Osteoblast (primary cell): ENCODE measurements at regions not wholly inside any gene's neighbourhood (a gene's known extent, or its start where the extent isn't known, plus 50 kb on each side); places are given as distances from the start of the nearest gene placed in this dataset.
"Not testable (repeated sequence)": the region's sequence is repeated elsewhere in the genome, so short reads cannot be mapped to it uniquely, and the experiment has no call there.

ENCODE experiments used
- DNase-seq: peaks from one replicate; pipeline ENCODE4 v3.0.0; 2011; ENCODE audit warnings: low spot score, mixed read lengths; ENCODE audit not compliant: insufficient read length; ENCODE audit errors: missing footprints
- H2AFZ ChIP-seq: 2 replicates; pipeline ENCODE4 v1.6.0; 2011; ENCODE audit warnings: mild to moderate bottlenecking, low read length
- H3K27ac ChIP-seq: 2 replicates; pipeline ENCODE4 v1.5.1; 2011; ENCODE audit warnings: mild to moderate bottlenecking, low read depth, low read length, moderate library complexity
- H3K27me3 ChIP-seq: 2 replicates; pipeline ENCODE4 v1.6.0; 2012; ENCODE audit warnings: mild to moderate bottlenecking, control low read depth, inconsistent platforms, low read length, moderate library complexity; ENCODE audit not compliant: insufficient read depth
- H3K36me3 ChIP-seq: 2 replicates; pipeline ENCODE4 v1.5.1; 2011; ENCODE audit warnings: mild to moderate bottlenecking, low read length, control low read depth, moderate library complexity; ENCODE audit not compliant: insufficient read depth
- H3K4me1 ChIP-seq: 2 replicates; pipeline ENCODE4 v1.5.1; 2011; ENCODE audit warnings: mild to moderate bottlenecking, low read length, control low read depth, moderate library complexity; ENCODE audit not compliant: insufficient read depth
- H3K4me2 ChIP-seq: 2 replicates; pipeline ENCODE4 v1.6.0; 2011; ENCODE audit warnings: mild to moderate bottlenecking, low read length; ENCODE audit not compliant: insufficient read depth
- H3K4me3 ChIP-seq: fragments of 200-600 bp; sonication (generic); 3 replicates; pipeline ENCODE4 v1.5.1; 2012; ENCODE audit warnings: mild to moderate bottlenecking, low read length, inconsistent platforms; ENCODE audit not compliant: insufficient read depth
- H3K79me2 ChIP-seq: 2 replicates; pipeline ENCODE4 v1.6.0; 2012; ENCODE audit warnings: mild to moderate bottlenecking, low read length, control low read depth, inconsistent platforms; ENCODE audit not compliant: insufficient read depth
- H3K9me3 ChIP-seq: 2 replicates; pipeline ENCODE4 v1.5.1; 2011; ENCODE audit warnings: low read depth, low read length, control low read depth
- H4K20me1 ChIP-seq: 2 replicates; pipeline ENCODE4 v1.6.0; 2012; ENCODE audit warnings: mild to moderate bottlenecking, low read length, control low read depth; ENCODE audit not compliant: insufficient read depth
- CTCF ChIP-seq: IDR thresholded peaks from 2 replicates; pipeline ENCODE4 v1.5.1; 2011; ENCODE audit warnings: mild to moderate bottlenecking, low read depth, low read length, moderate library complexity; ENCODE audit errors: extremely low read depth

GRCh38 chr11:109963101-109963500, 130.1 kb upstream of the ZC3H12C start:
- no peaks in the 10 kb centered on the region for H4K20me1 ChIP-seq
- no peaks in the 10 kb centered on the region for H3K4me1 ChIP-seq
- H3K4me3 ChIP-seq = no peak overlapping the region
- TF ChIP-seq CTCF = no peak
- H2AFZ ChIP-seq = no peak overlapping the region
- H3K79me2 ChIP-seq = no peaks in the 10 kb centered on the region
- no peak overlapping the region for H3K27ac ChIP-seq
- no peaks in the 10 kb centered on the region for H3K36me3 ChIP-seq
- H3K4me2 ChIP-seq = no peak overlapping the region
- H3K27me3 ChIP-seq = no peaks in the 10 kb centered on the region
- no peaks in the 10 kb centered on the region for H3K9me3 ChIP-seq
- no peak for DNase-seq

- H3K27ac ChIP-seq = no peak overlapping the region
- no peaks in the 10 kb centered on the region for H3K27me3 ChIP-seq
- H3K4me3 ChIP-seq = no peak overlapping the region
- no peaks in the 10 kb centered on the region for H3K79me2 ChIP-seq
- TF ChIP-seq CTCF = no peak
- no peaks in the 10 kb centered on the region for H3K9me3 ChIP-seq
- no peak overlapping the region for H3K4me2 ChIP-seq
- H3K36me3 ChIP-seq = no peaks in the 10 kb centered on the region
- no peaks in the 10 kb centered on the region for H3K4me1 ChIP-seq
- no peak overlapping the region for H2AFZ ChIP-seq
- no peaks in the 10 kb centered on the region for H4K20me1 ChIP-seq
- no peak for DNase-seq
These were observed 128.7 kb upstream of the ZC3H12C start for GRCh38 chr11:109964487-109964886.

- not testable (repeated sequence) for H3K79me2 ChIP-seq, H2AFZ ChIP-seq, H3K9me3 ChIP-seq, H3K27ac ChIP-seq, H3K36me3 ChIP-seq, H3K4me1 ChIP-seq, DNase-seq, H3K4me3 ChIP-seq, H4K20me1 ChIP-seq, H3K4me2 ChIP-seq, H3K27me3 ChIP-seq
These were observed 127.7 kb upstream of the ZC3H12C start for GRCh38 chr11:109965445-109965844.

- not testable (repeated sequence) for H2AFZ ChIP-seq, H3K36me3 ChIP-seq, DNase-seq, H3K27ac ChIP-seq, H4K20me1 ChIP-seq, H3K4me3 ChIP-seq, H3K4me2 ChIP-seq, H3K4me1 ChIP-seq, H3K27me3 ChIP-seq, H3K9me3 ChIP-seq, H3K79me2 ChIP-seq
These were observed 127.3 kb upstream of the ZC3H12C start for GRCh38 chr11:109965926-109966325.

- H3K4me1 ChIP-seq = peaks cover 12% of the 10 kb centered on the region
- H3K27ac ChIP-seq, H3K27me3 ChIP-seq, H2AFZ ChIP-seq, H4K20me1 ChIP-seq, H3K4me3 ChIP-seq, H3K4me2 ChIP-seq, H3K79me2 ChIP-seq, H3K36me3 ChIP-seq, DNase-seq, H3K9me3 ChIP-seq: not testable (repeated sequence)
These were observed 126.1 kb upstream of the ZC3H12C start for GRCh38 chr11:109967136-109967535.
